IMR-90 (cell line): ENCODE measurements at regions not wholly inside any gene's neighbourhood (a gene's known extent, or its start where the extent isn't known, plus 50 kb on each side); places are given as distances from the start of the nearest gene placed in this dataset.

Source experiments
- ATAC-seq: fragments of 200-7000 bp; cut with Tn5 transposase; 2 replicates; pipeline ENCODE4 v1.9.1; 2020; ENCODE audit warnings: low read depth, mild to moderate bottlenecking, moderate library complexity
- BruUV-seq: library from RNA; stranded (reverse); fragments of 400-500 nt; replicated peaks from 2 replicates; lab custom pipeline; 2021; lab: Mats Ljungman, UMichigan
- CTCF ChIA-PET: fragments of 300-600 bp; formaldehyde crosslinking; extraction: SDS; loops from one replicate; lab custom pipeline; 2021; ENCODE audit warnings: antibody characterized with exemption; lab: Yijun Ruan, JAX
- POLR2A ChIA-PET: fragments of 300-600 bp; sonication (Branson Sonifier 250); formaldehyde crosslinking; loops from one replicate; lab custom pipeline; 2022; ENCODE audit warnings: antibody characterized with exemption; ENCODE audit not compliant: unreplicated experiment; lab: Charles Lee
- DNase-seq: peaks from one replicate; pipeline ENCODE4 v3.0.0; 2013
- H2AFZ ChIP-seq: replicated peaks from 2 replicates; pipeline ENCODE3; 2013; ENCODE audit warnings: low read length, mild to moderate bottlenecking; ENCODE audit not compliant: poor library complexity
- H2AK5ac ChIP-seq: 2 replicates; pipeline ENCODE4 v1.6.1; 2013; ENCODE audit warnings: low read depth, low read length, inconsistent platforms
- H2AK9ac ChIP-seq: replicated peaks from 2 replicates; pipeline ENCODE3; 2013; ENCODE audit warnings: mild to moderate bottlenecking, low read depth, low read length, moderate library complexity; ENCODE audit not compliant: poor library complexity
- H2BK120ac ChIP-seq: 2 replicates; pipeline ENCODE4 v1.6.1; 2013; ENCODE audit warnings: low read depth, low read length, inconsistent platforms
- H2BK15ac ChIP-seq: 3 replicates; pipeline ENCODE4 v1.6.1; 2013; ENCODE audit warnings: low read depth, low read length, inconsistent platforms
- H2BK20ac ChIP-seq: 2 replicates; pipeline ENCODE4 v1.6.1; 2013; ENCODE audit warnings: low read depth, mild to moderate bottlenecking, inconsistent platforms, low read length, moderate library complexity
- H2BK5ac ChIP-seq: 2 replicates; pipeline ENCODE4 v1.6.1; 2013; ENCODE audit warnings: mild to moderate bottlenecking, low read depth, low read length, inconsistent platforms; ENCODE audit not compliant: poor library complexity, severe bottlenecking
- H3K14ac ChIP-seq: replicated peaks from 2 replicates; pipeline ENCODE4 v1.6.1; 2013; ENCODE audit warnings: low read depth, low read length, inconsistent platforms
- H3K18ac ChIP-seq: 2 replicates; pipeline ENCODE4 v1.6.1; 2013; ENCODE audit warnings: low read depth, low read length, control low read depth
- H3K23ac ChIP-seq: 2 replicates; pipeline ENCODE4 v1.6.1; 2013; ENCODE audit warnings: low read depth, low read length, inconsistent platforms
- H3K27ac ChIP-seq: 2 replicates; pipeline ENCODE4 v1.5.1; 2013; ENCODE audit warnings: mild to moderate bottlenecking, control low read depth, low read length; ENCODE audit not compliant: insufficient read depth
- H3K27me3 ChIP-seq: 2 replicates; pipeline ENCODE4 v1.6.1; 2013; ENCODE audit warnings: low read length; ENCODE audit not compliant: control insufficient read depth, insufficient read depth
- H3K36me3 ChIP-seq: 2 replicates; pipeline ENCODE4 v1.6.1; 2013; ENCODE audit warnings: low read length, mixed read lengths; ENCODE audit not compliant: control insufficient read depth, insufficient read depth
- H3K4ac ChIP-seq: 2 replicates; pipeline ENCODE4 v1.6.1; 2013; ENCODE audit warnings: low read depth, low read length, inconsistent platforms
- H3K4me1 ChIP-seq: 2 replicates; pipeline ENCODE4 v1.6.1; 2013; ENCODE audit warnings: low read length, mixed read lengths; ENCODE audit not compliant: control insufficient read depth, insufficient read depth
- H3K4me2 ChIP-seq: 2 replicates; pipeline ENCODE4 v1.6.1; 2013; ENCODE audit warnings: low read depth, mild to moderate bottlenecking, control low read depth, low read length, moderate library complexity
- H3K4me3 ChIP-seq: 2 replicates; pipeline ENCODE4 v1.5.1; 2013; ENCODE audit warnings: low read depth, mild to moderate bottlenecking, control low read depth, low read length, moderate library complexity; ENCODE audit not compliant: insufficient read depth
- H3K56ac ChIP-seq: 2 replicates; pipeline ENCODE4 v1.6.1; 2013; ENCODE audit warnings: low read length, inconsistent platforms; ENCODE audit not compliant: insufficient read depth; ENCODE audit errors: extremely low read depth
- H3K79me1 ChIP-seq, 2 experiments: 2 replicates each; pipeline ENCODE4 v1.6.1; 2013; ENCODE audit warnings: low read length in 2 of 2, inconsistent platforms in 1 of 2, low read depth in 1 of 2
- H3K9ac ChIP-seq: 2 replicates; pipeline ENCODE4 v1.6.1; 2013; ENCODE audit warnings: low read depth, low read length, control low read depth
- H3K9me1 ChIP-seq: 2 replicates; pipeline ENCODE4 v1.6.1; 2013; ENCODE audit warnings: low read length, inconsistent platforms; ENCODE audit not compliant: insufficient read depth
- H3K9me3 ChIP-seq: 2 replicates; pipeline ENCODE4 v1.6.1; 2013; ENCODE audit warnings: low read length; ENCODE audit not compliant: control insufficient read depth, insufficient read depth
- H4K20me1 ChIP-seq: 2 replicates; pipeline ENCODE4 v1.6.1; 2013; ENCODE audit warnings: low read length, inconsistent platforms; ENCODE audit not compliant: insufficient read depth
- H4K5ac ChIP-seq: 2 replicates; pipeline ENCODE4 v1.6.1; 2013; ENCODE audit warnings: mild to moderate bottlenecking, low read depth, low read length, control low read depth
- H4K8ac ChIP-seq, 2 experiments: 2 replicates each; pipeline ENCODE4 v1.6.1; 2013; ENCODE audit warnings: low read depth in 2 of 2, low read length in 2 of 2, control low read depth in 1 of 2, inconsistent platforms in 1 of 2
- H4K91ac ChIP-seq: 2 replicates; pipeline ENCODE4 v1.6.1; 2013; ENCODE audit warnings: low read depth, low read length, inconsistent platforms; ENCODE audit not compliant: insufficient read depth
- BHLHE40 ChIP-seq: fragments of 150-350 bp; IDR thresholded peaks from 2 replicates; pipeline ENCODE4 v1.6.1; 2016; ENCODE audit warnings: mild to moderate bottlenecking, low read depth, low read length
- CEBPB ChIP-seq: IDR thresholded peaks from 2 replicates; pipeline ENCODE4 v1.6.1; 2012; ENCODE audit warnings: low read depth, low read length, improper control_type of control experiment
- CHD1 ChIP-seq: IDR thresholded peaks from 2 replicates; pipeline ENCODE4 v1.6.1; 2012; ENCODE audit warnings: low read depth, low read length, improper control_type of control experiment
- CTCF ChIP-seq: conservative IDR thresholded peaks from 2 replicates; pipeline ENCODE4 v1.5.1; 2012; ENCODE audit warnings: mild to moderate bottlenecking, low read depth, low read length, improper control_type of control experiment
- ELK1 ChIP-seq: fragments of 150-350 bp; IDR thresholded peaks from 2 replicates; pipeline ENCODE4 v1.6.1; 2016; ENCODE audit warnings: low read depth, mild to moderate bottlenecking, low read length, moderate library complexity, borderline replicate concordance
- FOS ChIP-seq: fragments of 150-350 bp; IDR thresholded peaks from 2 replicates; pipeline ENCODE4 v1.6.1; 2016; ENCODE audit warnings: low read depth, low read length
- MAFK ChIP-seq: IDR thresholded peaks from 2 replicates; pipeline ENCODE4 v1.6.1; 2012; ENCODE audit warnings: low read depth, low read length, improper control_type of control experiment
- MAZ ChIP-seq: IDR thresholded peaks from 2 replicates; pipeline ENCODE4 v1.6.1; 2012; ENCODE audit warnings: low read depth, mild to moderate bottlenecking, low read length, improper control_type of control experiment, moderate library complexity, borderline replicate concordance
- MXI1 ChIP-seq: IDR thresholded peaks from 2 replicates; pipeline ENCODE4 v1.6.1; 2012; ENCODE audit warnings: low read depth, mild to moderate bottlenecking, low read length, moderate library complexity, borderline replicate concordance
- NFE2L2 ChIP-seq: fragments of 150-350 bp; IDR thresholded peaks from 2 replicates; pipeline ENCODE4 v1.6.1; 2016; ENCODE audit warnings: low read depth, mild to moderate bottlenecking, low read length
- POLR2A ChIP-seq: IDR thresholded peaks from 2 replicates; pipeline ENCODE4 v1.6.1; 2012; ENCODE audit warnings: mild to moderate bottlenecking, low read depth, low read length
- RAD21 ChIP-seq: IDR thresholded peaks from 2 replicates; pipeline ENCODE4 v1.6.1; 2012; ENCODE audit warnings: low read length, improper control_type of control experiment
- RCOR1 ChIP-seq: IDR thresholded peaks from 2 replicates; pipeline ENCODE4 v1.6.1; 2012; ENCODE audit warnings: mild to moderate bottlenecking, low read length, improper control_type of control experiment; ENCODE audit not compliant: insufficient replicate concordance
- RFX5 ChIP-seq: IDR thresholded peaks from 2 replicates; pipeline ENCODE4 v1.8.0; 2012; ENCODE audit warnings: low read depth, mild to moderate bottlenecking, low read length, moderate library complexity
- SMC3 ChIP-seq: fragments of 150-350 bp; IDR thresholded peaks from 2 replicates; pipeline ENCODE4 v1.6.1; 2016; ENCODE audit warnings: low read depth, mild to moderate bottlenecking, antibody characterized with exemption, low read length, moderate library complexity
- USF2 ChIP-seq: fragments of 150-350 bp; IDR thresholded peaks from 2 replicates; pipeline ENCODE4 v1.6.1; 2017; ENCODE audit warnings: mild to moderate bottlenecking, antibody characterized with exemption, low read length, low read depth
- WGBS, 2 experiments: methylation state at CpG; one replicate each; pipeline versions ENCODE4 v1.1.5 to v1.1.7; 2013; ENCODE audit warnings: missing lambda C conversion rate in 2 of 2; ENCODE audit not compliant: insufficient read length in 1 of 2; ENCODE audit errors: extremely low coverage in 2 of 2; 5-methylcytosine and 5-hydroxymethylcytosine counted together
- dilution Hi-C: fragments of 300-500 bp; cut with HindIII; formaldehyde crosslinking; loops from one replicate; pipeline ENCODE4 v1.14.3; 2018; ENCODE audit warnings: low sequenced_read_pairs; ENCODE audit not compliant: unreplicated experiment
- in situ Hi-C: fragments of 300-500 bp; cut with MboI; formaldehyde crosslinking; loops from 3 replicates; pipeline ENCODE4 v1.14.3; 2019; ENCODE audit warnings: low sequenced_read_pairs, inconsistent platforms, mixed read lengths
- intact Hi-C: fragments of 100-400 bp; cut with micrococcal nuclease; formaldehyde crosslinking; loops from 2 replicates; pipeline ENCODE4 v1.10.0; 2022

GRCh38 chr2:147614979-147615470 lies 229.8 kb upstream of the ACVR2A start:
- H3K56ac ChIP-seq: no peak overlapping the region
- in situ Hi-C loops (no loop called here), dilution Hi-C loops (no loop called here), intact Hi-C loops (no loop called here)
- H2BK5ac ChIP-seq: no peak overlapping the region
- ChIA-PET POLR2A (no interaction called here), CTCF (no interaction called here)
- H3K36me3 ChIP-seq: no peaks in the 10 kb centered on the region
- H4K91ac ChIP-seq: no peak overlapping the region
- no peaks in the 10 kb centered on the region for H3K79me1 ChIP-seq
- no peak overlapping the region for H3K4ac ChIP-seq
- H3K27ac ChIP-seq: no peak overlapping the region
- no peak overlapping the region for H2BK15ac ChIP-seq
- H3K9ac ChIP-seq: no peak overlapping the region
- no peak overlapping the region for H4K5ac ChIP-seq
- H3K18ac ChIP-seq: no peak overlapping the region
- no peaks in the 10 kb centered on the region for H4K20me1 ChIP-seq
- no peak overlapping the region for H3K14ac ChIP-seq
- H3K27me3 ChIP-seq: no peaks in the 10 kb centered on the region
- BruUV-seq: no TSS peak
- H2AK5ac ChIP-seq: no peak overlapping the region
- no peak for TF ChIP-seq RCOR1
- TF ChIP-seq RAD21: no peak
- TF ChIP-seq MAZ: no peak
- TF ChIP-seq BHLHE40: no peak
- no peak for TF ChIP-seq CTCF
- TF ChIP-seq SMC3: no peak
- no peak for TF ChIP-seq MAFK
- no peak for TF ChIP-seq POLR2A
- TF ChIP-seq CHD1: no peak
- TF ChIP-seq NFE2L2: no peak
- TF ChIP-seq USF2: no peak
- no peak for TF ChIP-seq CEBPB
- TF ChIP-seq MXI1: no peak
- no peak for TF ChIP-seq RFX5
- TF ChIP-seq FOS: no peak
- no peak for TF ChIP-seq ELK1
- no peak overlapping the region for H3K4me3 ChIP-seq
- no peak overlapping the region for H2BK20ac ChIP-seq
- H3K4me2 ChIP-seq: no peak overlapping the region
- DNase-seq (no peak), ATAC-seq (no peak)
- no peak overlapping the region for H2AK9ac ChIP-seq
- H3K23ac ChIP-seq: no peak overlapping the region
- H3K4me1 ChIP-seq: no peaks in the 10 kb centered on the region
- H2BK120ac ChIP-seq: no peak overlapping the region
- no peaks in the 10 kb centered on the region for H3K9me1 ChIP-seq
- no CpG with 5 or more reads among the region's 4 CpGs for WGBS, 2 experiments
- H2AFZ ChIP-seq: no peak overlapping the region
- H4K8ac ChIP-seq: no peak overlapping the region
- no peaks in the 10 kb centered on the region for H3K9me3 ChIP-seq
